SK-MEL-5 (cell line): ENCODE measurements at regions not wholly inside any gene's neighbourhood (a gene's known extent, or its start where the extent isn't known, plus 50 kb on each side); places are given as distances from the start of the nearest gene placed in this dataset.

Source experiments
- small RNA-seq, 2 experiments: library from RNA; depleted of rRNA; stranded (forward); fragments of <200 nt; gene quantifications; one replicate each; pipeline ENCODE3, GENCODE V24; 2014

Small RNA genes lying in the stretch of these regions (small RNA-seq; reads per million reads assigned to genes)
- 0 reads per million in 2 experiments for gene HSPE1P19
- gene RF00012 = 0 to 0.12 reads per million in 2 experiments
- gene RNU6-712P = 0 reads per million in 2 experiments
